LoVo (cell line): ENCODE measurements at regions not wholly inside any gene's neighbourhood (a gene's known extent, or its start where the extent isn't known, plus 50 kb on each side); places are given as distances from the start of the nearest gene placed in this dataset.

Experiments used
- DNase-seq: peaks from one replicate; pipeline ENCODE4 v3.0.0-alpha.2; 2016; ENCODE audit warnings: low spot score

- DNase-seq, result no peak
Measured at GRCh38 chr10:108523016-108523800, 1358.7 kb upstream of the SORCS1 start.

GRCh38 chr10:108521827-108522492, 1357.5 kb upstream of the SORCS1 start:
- DNase-seq, result no peak

GRCh38 chr10:108515821-108516220, 1351.3 kb upstream of the SORCS1 start:
- no peak for DNase-seq

DNA sequence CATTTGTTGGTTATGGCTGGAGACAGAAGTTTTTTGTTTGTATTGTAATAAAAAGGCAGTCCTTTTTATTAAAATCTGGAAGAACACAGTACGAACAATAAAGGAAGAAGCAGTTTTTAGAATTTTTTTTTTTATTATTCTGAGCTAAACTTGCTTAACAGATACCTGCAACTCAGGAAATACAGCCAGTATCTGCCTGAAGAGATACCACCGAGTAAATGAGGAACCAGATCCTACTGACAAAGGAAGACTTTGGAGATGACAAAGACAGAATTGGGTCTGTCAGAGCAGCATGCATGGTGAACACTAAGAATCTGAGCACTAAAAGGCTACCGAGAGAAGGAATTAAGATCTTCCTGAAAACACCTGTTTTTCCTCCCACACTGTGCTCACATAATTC, 1335.9 kb upstream of the SORCS1 start:
- DNase-seq, result no peak

GRCh38 chr10:108496106-108496505, 1331.6 kb upstream of the SORCS1 start:
- DNase-seq, result no peak

DNA sequence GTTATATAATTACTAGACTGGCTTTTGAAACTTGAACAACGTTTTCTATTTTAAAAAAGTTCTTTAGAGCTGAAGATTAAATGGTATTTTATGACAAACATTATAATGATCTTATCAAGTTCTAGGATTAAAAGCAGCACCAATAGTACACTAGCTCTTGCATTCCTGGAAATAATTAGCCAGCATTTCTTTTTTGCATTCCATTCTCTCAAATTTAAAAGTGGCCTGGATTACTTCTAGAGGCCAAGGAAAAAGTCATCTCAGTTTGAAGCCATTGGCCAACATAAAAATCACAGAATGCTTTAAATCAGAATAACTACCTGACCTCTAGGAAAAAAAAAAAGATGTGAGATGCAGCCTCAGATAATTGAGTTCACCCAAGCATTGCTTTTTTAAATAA, 1326.4 kb upstream of the SORCS1 start:
- no peak for DNase-seq

- no peak for DNase-seq
Measured at GRCh38 chr10:108471420-108471819, 1306.9 kb upstream of the SORCS1 start.

GRCh38 chr10:108469940-108470339, 1305.4 kb upstream of the SORCS1 start:
- DNase-seq, result no peak

DNA sequence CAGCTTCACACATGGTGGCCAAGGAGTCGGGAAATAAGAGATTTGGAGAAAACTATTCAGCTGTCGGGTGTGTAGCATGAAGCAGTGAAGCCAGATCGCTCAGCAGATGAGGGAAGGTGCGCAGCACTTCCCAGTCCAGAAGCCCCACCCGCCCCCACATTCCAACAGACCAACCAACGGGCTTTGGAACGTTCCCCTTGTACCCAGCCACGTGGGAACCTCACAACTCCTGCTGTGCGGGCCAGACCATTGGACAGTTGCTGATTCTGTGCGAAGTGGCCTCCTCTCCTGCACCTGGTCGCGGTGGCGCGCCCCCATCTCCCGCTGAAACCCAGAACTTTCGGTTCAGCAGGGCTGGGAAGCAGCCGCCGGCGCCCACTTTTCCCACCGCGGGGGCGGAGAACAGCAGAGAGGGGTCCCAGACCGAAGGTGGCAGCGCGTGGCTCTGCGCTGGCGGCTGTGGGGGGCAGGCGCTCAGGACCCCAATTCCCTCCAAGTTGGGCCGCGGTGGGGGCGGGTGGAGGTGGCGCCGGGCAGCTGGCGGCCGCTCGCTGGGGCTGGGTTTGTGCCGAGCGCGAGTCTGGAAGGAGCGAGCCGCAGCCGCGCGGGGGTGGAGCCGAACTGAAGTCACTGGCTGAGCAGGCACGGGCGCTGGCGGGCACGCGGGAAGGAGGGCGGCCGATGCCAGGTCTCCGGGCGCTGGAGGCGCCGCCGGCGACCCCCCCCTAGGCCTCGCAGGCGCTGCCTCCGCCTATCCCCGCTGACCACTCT, 1301.5 kb upstream of the SORCS1 start:
- no peak for DNase-seq

DNA sequence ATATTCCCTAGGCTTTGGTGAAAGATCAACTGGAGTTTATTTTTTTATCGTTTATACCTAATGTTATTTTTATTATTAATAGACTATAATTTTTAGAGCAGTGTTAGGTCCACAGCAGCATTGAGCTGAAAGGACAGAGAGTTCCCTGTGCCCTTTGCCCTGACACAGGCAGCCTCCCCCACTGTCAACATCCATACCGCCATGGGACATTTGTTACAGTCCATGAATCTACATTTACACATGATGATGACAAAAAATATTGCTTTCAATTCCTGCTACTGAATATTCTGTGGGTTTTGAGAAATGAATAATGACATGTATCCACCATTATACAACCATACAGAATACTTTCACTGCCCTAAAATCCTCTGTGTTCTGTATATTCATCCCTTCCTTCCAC, 1297.5 kb upstream of the SORCS1 start:
- no peak for DNase-seq

DNA sequence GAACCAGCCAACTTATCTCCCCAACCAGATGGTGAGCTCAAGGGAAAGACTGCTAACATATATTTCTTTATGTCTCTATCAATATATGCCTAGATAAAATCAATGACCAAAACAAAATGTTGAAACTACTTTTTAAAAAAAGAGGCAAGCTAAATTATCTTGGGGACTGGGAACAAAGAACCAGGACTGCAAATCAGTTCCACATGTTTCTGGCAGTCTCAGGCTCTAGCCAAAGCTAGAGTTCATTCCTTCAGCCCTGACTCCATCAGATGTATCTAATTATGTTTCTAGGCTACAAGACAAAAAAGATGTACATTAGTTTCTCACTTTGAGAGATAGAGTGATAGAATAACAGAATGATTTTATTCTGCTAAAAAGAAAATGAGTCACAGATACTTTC, 1290.3 kb upstream of the SORCS1 start:
- DNase-seq, result no peak

- DNase-seq, result no peak
Measured at GRCh38 chr10:108454224-108454623, 1289.7 kb upstream of the SORCS1 start.

DNA sequence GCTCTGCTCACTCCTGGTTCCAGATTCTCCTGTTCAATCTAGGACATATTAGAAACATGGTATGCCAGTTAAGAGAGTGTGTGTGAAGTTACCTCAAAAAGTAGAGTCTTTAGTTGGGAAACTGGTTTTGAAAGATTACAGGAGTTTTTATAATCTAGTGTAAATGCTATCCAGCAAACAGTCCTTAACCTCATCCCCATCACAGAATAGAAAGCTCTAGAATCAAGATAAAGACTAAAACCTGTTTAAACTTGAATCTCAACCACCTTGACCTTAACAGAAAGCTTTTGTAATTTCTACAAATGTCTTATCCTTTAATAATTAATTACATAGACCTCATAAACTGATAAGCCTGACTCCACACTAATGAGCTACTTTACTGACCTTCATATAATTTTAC, 1288.7 kb upstream of the SORCS1 start:
- DNase-seq, result no peak

DNA sequence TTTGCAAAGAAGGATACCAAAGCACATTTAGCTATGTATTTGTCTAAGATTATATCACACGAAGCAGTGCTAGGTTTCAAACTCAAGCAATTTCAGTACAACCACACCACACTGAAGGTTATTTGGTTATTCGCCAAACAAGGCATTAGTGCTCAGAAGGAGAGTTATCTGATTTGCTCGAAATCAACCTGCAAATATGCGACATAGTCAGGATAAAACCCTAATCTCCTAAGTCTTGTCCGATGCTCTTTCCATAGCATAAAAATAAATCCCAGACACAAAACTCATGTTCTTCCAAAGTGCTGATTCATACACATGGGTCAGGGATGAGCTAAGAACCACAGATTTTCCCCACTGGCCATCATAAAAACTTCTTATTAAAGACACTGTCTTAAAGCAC, 1288.0 kb upstream of the SORCS1 start:
- no peak for DNase-seq

- no peak for DNase-seq
Measured at GRCh38 chr10:108450280-108450679, 1285.8 kb upstream of the SORCS1 start.

- DNase-seq, result no peak
Measured at GRCh38 chr10:108445746-108446145, 1281.2 kb upstream of the SORCS1 start.

- no peak for DNase-seq
Measured at GRCh38 chr10:108443636-108444035, 1279.1 kb upstream of the SORCS1 start.

GRCh38 chr10:108439397-108439796, 1274.9 kb upstream of the SORCS1 start:
- DNase-seq, result no peak

GRCh38 chr10:108436096-108436495, 1271.6 kb upstream of the SORCS1 start:
- no peak for DNase-seq

DNA sequence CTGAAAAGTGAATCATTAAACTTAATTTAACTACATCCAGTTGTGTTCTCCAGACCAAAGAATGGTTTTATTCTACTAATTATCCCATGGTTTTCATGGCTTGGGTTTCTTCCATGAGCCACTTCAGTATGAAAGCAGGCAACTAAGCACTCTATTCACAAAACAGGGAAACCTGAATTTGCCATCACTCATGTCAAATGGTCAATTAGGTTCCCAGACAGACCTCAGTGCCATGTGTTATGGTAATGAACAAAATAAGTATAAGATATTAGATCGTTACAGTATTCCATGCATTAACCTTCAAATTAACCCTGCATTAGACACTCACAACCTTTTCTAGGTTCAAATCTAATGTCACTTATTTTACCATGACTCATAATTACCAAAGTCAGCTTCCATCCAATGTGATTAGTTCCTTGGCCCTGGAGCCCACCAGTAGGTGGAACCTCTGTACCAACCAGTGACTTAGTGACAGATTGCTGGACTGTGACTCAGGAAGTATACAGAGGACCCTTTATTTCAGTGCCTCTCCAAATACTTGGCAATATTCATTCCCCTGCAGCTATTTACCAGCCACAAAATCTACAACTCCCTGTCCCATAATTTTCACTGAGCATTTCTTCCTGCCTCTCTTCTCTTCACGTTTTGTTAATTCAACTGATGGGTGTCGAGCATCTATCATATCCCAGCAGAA, 1270.2 kb upstream of the SORCS1 start:
- no peak for DNase-seq

DNA sequence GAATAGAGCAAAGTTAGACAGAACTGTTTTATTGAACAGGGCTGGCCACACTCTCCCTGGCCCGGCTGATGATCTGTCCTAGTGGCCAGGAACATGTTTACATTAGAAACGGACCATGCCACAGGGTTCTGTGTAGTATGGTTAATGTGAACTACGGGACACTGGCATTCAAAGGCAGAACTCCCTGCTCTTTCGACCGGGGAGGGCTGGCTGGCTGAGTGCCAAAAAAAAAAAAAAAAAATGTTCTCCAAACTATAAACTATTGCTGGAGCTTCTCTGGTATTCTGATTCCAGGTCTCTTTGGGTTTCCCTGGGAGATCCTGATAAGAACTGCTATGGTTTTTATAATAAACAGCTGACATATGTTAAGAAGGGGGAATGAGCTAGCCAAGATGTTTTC, 1262.6 kb upstream of the SORCS1 start:
- no peak for DNase-seq

DNA sequence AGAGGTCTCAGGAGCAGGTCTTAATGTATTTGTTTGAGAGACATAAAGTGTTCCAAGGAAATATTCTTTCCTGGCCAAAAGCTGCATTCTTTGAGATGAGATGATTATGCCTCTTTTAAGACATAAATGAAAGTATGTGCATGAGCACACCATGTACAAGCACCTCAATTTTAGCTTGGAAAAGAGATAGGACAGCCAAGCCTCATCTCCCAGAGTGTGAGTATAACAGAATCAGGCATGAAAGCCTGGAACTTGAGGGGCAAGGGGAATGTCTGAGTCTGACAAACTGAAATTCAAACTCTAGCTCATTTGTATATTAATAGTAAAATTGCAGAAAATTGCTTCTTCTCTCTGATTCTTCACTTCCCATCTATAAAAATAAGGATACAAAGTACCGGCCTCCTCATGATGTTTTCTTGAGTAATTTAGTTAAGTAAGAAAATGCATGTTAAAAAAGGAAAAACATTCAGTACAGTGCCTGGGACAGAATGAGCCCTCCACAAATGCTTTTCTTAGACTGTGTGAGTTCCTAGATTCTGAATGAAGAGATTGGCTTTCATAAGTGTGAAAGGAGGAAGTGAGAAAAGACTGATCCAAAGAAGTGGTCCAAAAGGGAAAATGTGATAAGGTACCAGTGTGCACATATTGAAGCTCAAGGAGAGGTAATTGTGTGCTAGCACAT, 1260.9 kb upstream of the SORCS1 start:
- DNase-seq, result no peak
